ENCODE measurements at regions not wholly inside any gene's neighbourhood (a gene's known extent, or its start where the extent isn't known, plus 50 kb on each side); places are given as distances from the start of the nearest gene placed in this dataset.

DNA sequence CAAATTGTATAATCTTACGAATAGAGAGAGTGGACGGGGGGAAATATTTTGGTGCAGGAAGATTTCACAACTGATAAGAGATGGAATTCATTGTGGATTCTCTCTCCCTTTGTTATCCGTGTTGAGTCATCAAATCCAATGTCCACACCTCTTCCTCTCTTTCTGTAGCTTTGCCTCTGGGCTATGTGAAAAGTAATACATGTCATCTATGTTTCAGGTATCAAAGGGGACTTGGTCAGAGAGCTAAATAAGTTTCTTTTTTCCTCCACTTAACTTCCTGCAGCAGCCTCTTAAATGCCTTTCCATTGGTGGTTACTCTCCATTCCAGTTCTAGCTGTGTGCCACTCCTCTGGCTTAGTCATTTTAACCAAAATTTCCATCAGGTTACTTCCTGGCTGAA lies 169.3 kb upstream of the NXPH2 start:
- TF ChIP-seq, protein P1, sequence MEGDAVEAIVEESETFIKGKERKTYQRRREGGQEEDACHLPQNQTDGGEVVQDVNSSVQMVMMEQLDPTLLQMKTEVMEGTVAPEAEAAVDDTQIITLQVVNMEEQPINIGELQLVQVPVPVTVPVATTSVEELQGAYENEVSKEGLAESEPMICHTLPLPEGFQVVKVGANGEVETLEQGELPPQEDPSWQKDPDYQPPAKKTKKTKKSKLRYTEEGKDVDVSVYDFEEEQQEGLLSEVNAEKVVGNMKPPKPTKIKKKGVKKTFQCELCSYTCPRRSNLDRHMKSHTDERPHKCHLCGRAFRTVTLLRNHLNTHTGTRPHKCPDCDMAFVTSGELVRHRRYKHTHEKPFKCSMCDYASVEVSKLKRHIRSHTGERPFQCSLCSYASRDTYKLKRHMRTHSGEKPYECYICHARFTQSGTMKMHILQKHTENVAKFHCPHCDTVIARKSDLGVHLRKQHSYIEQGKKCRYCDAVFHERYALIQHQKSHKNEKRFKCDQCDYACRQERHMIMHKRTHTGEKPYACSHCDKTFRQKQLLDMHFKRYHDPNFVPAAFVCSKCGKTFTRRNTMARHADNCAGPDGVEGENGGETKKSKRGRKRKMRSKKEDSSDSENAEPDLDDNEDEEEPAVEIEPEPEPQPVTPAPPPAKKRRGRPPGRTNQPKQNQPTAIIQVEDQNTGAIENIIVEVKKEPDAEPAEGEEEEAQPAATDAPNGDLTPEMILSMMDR (IDR thresholded peaks at IDR 0.05; ENCODE audit: low read depth, low read length), result no peak
- no peak for TF ChIP-seq POLR2A (IDR thresholded peaks at IDR 0.05; ENCODE audit: extremely low read depth, insufficient read length)
- no peak for TF ChIP-seq MYC (IDR thresholded peaks at IDR 0.05; ENCODE audit: low read depth, low read length)
- TF ChIP-seq, protein P2, sequence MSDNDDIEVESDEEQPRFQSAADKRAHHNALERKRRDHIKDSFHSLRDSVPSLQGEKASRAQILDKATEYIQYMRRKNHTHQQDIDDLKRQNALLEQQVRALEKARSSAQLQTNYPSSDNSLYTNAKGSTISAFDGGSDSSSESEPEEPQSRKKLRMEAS (IDR thresholded peaks at IDR 0.05; ENCODE audit: low read depth, low read length), result no peak

Measured in NB4 (cell line).